ENCODE measurements at regions not wholly inside any gene's neighbourhood (a gene's known extent, or its start where the extent isn't known, plus 50 kb on each side); places are given as distances from the start of the nearest gene placed in this dataset.

DNA sequence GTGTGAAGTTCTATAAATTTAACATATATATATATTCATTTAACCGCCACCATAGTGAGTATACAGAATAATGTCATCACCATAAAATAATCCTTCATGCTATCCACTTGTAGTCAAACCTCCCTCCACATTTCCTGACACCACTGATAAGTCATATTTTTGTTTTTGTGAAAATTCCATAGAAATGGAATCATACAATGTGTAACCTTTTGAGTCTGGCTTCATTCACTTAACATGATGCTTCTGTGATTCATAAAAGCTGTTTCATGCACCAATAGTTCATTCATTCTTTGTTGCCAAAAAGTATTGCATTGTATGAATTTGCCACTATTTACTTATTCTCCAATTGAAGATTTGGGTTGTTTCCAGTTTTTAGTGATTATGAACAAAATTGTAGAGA, 497.5 kb upstream of the PCDH20 start:
- Histone ChIP-seq H3K36me3 (ENCODE audit: insufficient read depth, low read length) (no peaks in the 10 kb centered on the region), H2AFZ (ENCODE audit: low read length) (no peak overlapping the region), H4K20me1 (ENCODE audit: insufficient read depth, low read length, poor library complexity, severe bottlenecking) (no peaks in the 10 kb centered on the region), H3K9me3 (ENCODE audit: insufficient read depth, low read depth, low read length) (no peaks in the 10 kb centered on the region), H3K4me2 (ENCODE audit: low read depth, low read length, poor library complexity, severe bottlenecking) (no peak overlapping the region), H3K9ac (ENCODE audit: low read depth, low read length, poor library complexity, severe bottlenecking) (no peak overlapping the region), H3K4me3 (ENCODE audit: low read length, poor library complexity, severe bottlenecking) (no peak overlapping the region), H3F3A (ENCODE audit: low read depth) (no peaks in the 10 kb centered on the region), H3K79me2 (ENCODE audit: insufficient read depth, low read length) (no peaks in the 10 kb centered on the region), H3K9me2 (replicated peaks; ENCODE audit: low read depth, low read length) (no peaks in the 10 kb centered on the region), H3K4me1 (ENCODE audit: insufficient read depth, low read length, poor library complexity, severe bottlenecking) (no peaks in the 10 kb centered on the region), H3K27me3 (ENCODE audit: insufficient read depth, low read length, poor library complexity, severe bottlenecking) (no peaks in the 10 kb centered on the region)
- TF ChIP-seq, protein P1, sequence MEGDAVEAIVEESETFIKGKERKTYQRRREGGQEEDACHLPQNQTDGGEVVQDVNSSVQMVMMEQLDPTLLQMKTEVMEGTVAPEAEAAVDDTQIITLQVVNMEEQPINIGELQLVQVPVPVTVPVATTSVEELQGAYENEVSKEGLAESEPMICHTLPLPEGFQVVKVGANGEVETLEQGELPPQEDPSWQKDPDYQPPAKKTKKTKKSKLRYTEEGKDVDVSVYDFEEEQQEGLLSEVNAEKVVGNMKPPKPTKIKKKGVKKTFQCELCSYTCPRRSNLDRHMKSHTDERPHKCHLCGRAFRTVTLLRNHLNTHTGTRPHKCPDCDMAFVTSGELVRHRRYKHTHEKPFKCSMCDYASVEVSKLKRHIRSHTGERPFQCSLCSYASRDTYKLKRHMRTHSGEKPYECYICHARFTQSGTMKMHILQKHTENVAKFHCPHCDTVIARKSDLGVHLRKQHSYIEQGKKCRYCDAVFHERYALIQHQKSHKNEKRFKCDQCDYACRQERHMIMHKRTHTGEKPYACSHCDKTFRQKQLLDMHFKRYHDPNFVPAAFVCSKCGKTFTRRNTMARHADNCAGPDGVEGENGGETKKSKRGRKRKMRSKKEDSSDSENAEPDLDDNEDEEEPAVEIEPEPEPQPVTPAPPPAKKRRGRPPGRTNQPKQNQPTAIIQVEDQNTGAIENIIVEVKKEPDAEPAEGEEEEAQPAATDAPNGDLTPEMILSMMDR (conservative IDR thresholded peaks at IDR 0.05; ENCODE audit: low read length): no peak
- no peak for TF ChIP-seq EZH2phosphoT487 (IDR thresholded peaks at IDR 0.05; ENCODE audit: borderline replicate concordance)

DNA sequence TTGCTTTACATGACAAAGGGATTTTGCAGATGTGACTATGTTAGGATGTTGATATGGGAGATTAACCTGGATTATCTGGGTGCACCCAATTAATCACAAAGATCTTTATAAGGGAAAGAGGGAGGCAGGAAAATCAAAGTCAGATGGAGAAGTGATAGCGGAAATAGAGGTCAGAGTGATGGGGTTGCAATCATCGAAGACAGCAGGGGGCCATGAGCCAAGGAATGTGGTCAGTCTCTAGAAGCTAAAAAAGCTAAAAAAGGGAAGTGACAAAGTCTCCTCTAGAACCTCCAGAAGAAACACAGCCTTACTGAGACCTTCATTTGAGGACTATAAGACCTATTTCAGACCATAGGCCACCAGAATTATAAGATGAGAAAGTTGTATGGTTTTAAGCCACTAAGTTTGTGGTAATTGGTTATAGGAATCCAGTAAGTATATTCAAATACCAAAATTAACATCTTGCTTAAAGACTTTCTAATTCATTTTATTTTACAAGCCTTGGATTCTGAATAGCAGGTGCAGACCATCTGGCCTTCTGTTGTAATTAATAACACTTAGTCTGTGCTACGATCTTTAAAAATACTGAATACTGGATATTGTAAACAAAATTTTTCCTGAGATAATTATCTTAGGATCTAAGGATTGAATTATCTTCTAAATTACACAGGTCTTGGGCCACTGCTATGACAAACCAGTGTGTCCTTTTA, 493.4 kb upstream of the PCDH20 start:
- H3K9ac ChIP-seq (ENCODE audit: low read depth, low read length, poor library complexity, severe bottlenecking): no peak overlapping the region
- H3K4me1 ChIP-seq (ENCODE audit: insufficient read depth, low read length, poor library complexity, severe bottlenecking): no peaks in the 10 kb centered on the region
- TF ChIP-seq, protein P1 (conservative IDR thresholded peaks at IDR 0.05; ENCODE audit: low read length): no peak
- TF ChIP-seq EZH2phosphoT487 (IDR thresholded peaks at IDR 0.05; ENCODE audit: borderline replicate concordance): no peak
- no peaks in the 10 kb centered on the region for H3F3A ChIP-seq (ENCODE audit: low read depth)
- no peaks in the 10 kb centered on the region for H3K79me2 ChIP-seq (ENCODE audit: insufficient read depth, low read length)
- no peaks in the 10 kb centered on the region for H4K20me1 ChIP-seq (ENCODE audit: insufficient read depth, low read length, poor library complexity, severe bottlenecking)
- H3K36me3 ChIP-seq (ENCODE audit: insufficient read depth, low read length): no peaks in the 10 kb centered on the region
- no peaks in the 10 kb centered on the region for H3K27me3 ChIP-seq (ENCODE audit: insufficient read depth, low read length, poor library complexity, severe bottlenecking)
- no peaks in the 10 kb centered on the region for H3K9me2 ChIP-seq (replicated peaks; ENCODE audit: low read depth, low read length)
- H2AFZ ChIP-seq (ENCODE audit: low read length): no peak overlapping the region
- no peak overlapping the region for H3K4me2 ChIP-seq (ENCODE audit: low read depth, low read length, poor library complexity, severe bottlenecking)
- no peaks in the 10 kb centered on the region for H3K9me3 ChIP-seq (ENCODE audit: insufficient read depth, low read depth, low read length)
- H3K4me3 ChIP-seq (ENCODE audit: low read length, poor library complexity, severe bottlenecking): no peak overlapping the region

DNA sequence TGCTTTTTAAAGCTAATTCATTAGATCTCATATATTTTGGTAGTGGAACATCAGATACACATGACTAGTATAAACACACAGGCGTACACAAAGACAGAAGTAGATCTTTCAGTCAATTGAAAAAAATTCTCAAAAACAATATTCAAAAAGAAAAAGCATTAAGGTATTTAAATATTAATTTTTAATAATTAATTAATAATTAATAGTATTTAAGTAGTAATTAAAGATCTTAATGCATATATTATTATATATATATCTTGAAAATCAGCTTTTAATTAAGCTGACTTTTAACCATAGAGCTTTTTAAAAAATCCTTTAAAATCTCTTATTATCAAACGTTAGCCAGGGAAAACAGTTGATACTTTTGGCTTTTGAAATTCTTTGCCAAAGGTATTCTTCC, 489.4 kb upstream of the PCDH20 start:
- Histone ChIP-seq H3K27me3 (ENCODE audit: insufficient read depth, low read length, poor library complexity, severe bottlenecking) (no peaks in the 10 kb centered on the region), H3K4me3 (ENCODE audit: low read length, poor library complexity, severe bottlenecking) (no peak overlapping the region), H3K4me1 (ENCODE audit: insufficient read depth, low read length, poor library complexity, severe bottlenecking) (no peaks in the 10 kb centered on the region), H3K9me2 (replicated peaks; ENCODE audit: low read depth, low read length) (no peaks in the 10 kb centered on the region), H3F3A (ENCODE audit: low read depth) (no peaks in the 10 kb centered on the region), H3K9ac (ENCODE audit: low read depth, low read length, poor library complexity, severe bottlenecking) (no peak overlapping the region), H3K36me3 (ENCODE audit: insufficient read depth, low read length) (no peaks in the 10 kb centered on the region), H3K79me2 (ENCODE audit: insufficient read depth, low read length) (no peaks in the 10 kb centered on the region), H3K4me2 (ENCODE audit: low read depth, low read length, poor library complexity, severe bottlenecking) (no peak overlapping the region), H2AFZ (ENCODE audit: low read length) (no peak overlapping the region), H3K9me3 (ENCODE audit: insufficient read depth, low read depth, low read length) (no peaks in the 10 kb centered on the region), H4K20me1 (ENCODE audit: insufficient read depth, low read length, poor library complexity, severe bottlenecking) (no peaks in the 10 kb centered on the region)
- no peak for TF ChIP-seq EZH2phosphoT487 (IDR thresholded peaks at IDR 0.05; ENCODE audit: borderline replicate concordance)
- TF ChIP-seq, protein P1 (conservative IDR thresholded peaks at IDR 0.05; ENCODE audit: low read length): no peak

Data from Loucy (cell line).